GM18505 (cell line): ENCODE measurements at regions not wholly inside any gene's neighbourhood (a gene's known extent, or its start where the extent isn't known, plus 50 kb on each side); places are given as distances from the start of the nearest gene placed in this dataset.

ENCODE experiments used
- ATAC-seq: cut with Tn5 transposase; IDR thresholded peaks from one replicate; pipeline ENCODE4 v1.9.1; 2021; ENCODE audit not compliant: unreplicated experiment
- POLR2A ChIP-seq: IDR thresholded peaks from 4 replicates; pipeline ENCODE4 v1.6.1; 2011; ENCODE audit warnings: borderline replicate concordance; ENCODE audit not compliant: insufficient read depth, insufficient read length; ENCODE audit errors: extremely low read depth

DNA sequence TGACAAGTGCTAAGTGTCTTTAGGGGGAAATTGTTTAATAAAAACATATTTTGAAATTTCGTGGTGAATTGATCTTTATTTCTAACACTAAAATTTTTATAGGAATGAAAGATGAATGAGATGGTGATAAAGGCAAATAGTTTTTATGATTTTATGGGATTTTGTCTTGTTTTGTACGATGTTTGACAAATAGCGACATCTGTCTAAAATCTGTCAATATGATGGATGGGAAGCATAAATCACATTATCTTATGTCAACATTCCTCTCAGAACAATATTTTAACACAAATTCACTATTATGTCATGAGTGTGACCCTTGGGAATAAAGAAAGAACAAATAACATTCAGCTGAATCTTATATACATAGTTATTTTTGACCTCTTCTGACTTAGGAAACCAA lies 852.0 kb upstream of the CDH6 start:
- no peak for ATAC-seq
- TF ChIP-seq POLR2A = no peak

DNA sequence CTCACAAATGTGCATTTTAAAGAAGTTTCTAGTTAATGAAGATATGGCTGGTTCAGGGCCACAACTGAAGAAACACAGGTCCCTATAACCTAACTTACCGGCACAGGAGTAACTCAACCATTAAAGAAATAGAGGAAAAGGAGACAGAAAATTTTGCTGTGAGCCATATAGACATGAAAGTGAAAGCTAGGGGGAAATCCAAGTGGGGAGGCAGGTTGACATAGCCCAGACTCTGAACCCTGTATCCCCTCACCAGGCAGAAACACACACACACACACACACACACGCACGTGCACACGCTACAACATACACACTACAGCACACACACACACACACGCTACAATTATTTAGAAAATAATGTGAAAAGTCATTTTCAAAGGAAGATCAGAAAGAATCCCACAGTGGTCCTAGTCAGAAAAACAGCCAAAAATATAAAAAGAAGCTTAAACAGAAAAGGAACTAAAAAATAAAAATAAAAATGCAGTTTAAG lies 856.4 kb upstream of the CDH6 start:
- no peak for TF ChIP-seq POLR2A
- ATAC-seq = no peak

DNA sequence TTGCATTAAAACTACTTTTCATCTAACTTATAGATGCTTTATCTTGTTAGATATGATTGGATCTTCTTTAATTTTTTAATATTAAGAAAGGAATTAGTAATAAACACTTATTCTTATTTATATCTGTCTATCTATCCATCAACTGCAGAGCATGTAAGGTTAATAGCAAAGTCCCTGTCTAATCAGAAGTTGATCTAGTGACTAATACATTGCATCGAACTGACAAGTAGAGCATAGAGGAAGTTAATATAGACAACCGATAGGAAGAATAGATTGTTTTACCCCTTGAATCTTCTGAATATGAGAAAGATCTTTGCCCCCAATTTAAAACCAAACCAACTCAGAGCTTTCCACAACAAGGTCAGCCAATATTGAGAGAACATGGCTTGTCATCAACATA lies 862.0 kb upstream of the CDH6 start:
- no peak for TF ChIP-seq POLR2A
- ATAC-seq = no peak

DNA sequence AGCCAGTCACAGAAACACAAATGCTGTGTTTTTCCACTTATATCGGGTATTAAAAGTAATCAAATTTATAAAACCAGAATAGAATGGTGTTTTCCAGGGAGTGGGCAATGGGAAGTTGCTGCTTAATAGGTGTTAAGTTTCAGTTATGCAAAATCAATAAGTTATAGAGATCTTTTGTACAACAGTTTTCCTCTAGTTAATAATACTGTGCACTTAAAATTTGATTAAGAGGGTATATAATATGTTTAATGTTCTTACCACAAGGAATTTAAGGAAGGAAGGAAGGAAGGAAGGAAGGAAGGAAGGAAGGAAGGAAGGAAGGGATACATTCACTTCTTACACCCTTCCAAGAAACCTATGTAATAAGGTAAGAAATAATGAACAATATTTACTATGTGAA lies 867.7 kb upstream of the CDH6 start:
- no peak for ATAC-seq
- no peak for TF ChIP-seq POLR2A

DNA sequence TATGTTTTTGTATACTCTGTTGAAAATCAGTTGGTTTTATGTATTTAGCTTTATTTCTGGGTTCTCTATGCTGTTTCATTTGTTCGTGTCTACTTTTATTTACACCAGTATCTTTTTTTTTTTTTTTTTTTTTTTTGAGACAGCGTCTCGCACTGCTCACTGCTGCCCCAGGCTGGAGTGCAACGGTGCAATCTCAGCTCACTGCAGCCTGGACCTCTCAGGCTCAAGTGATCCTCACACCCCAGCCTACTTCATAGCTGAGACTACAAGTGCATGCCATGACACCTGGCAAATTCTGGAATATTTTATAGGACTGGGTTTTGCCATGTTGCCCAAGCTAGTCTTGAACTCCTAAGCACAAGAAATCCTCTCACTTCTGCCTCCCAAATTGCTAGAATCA lies 869.4 kb upstream of the CDH6 start:
- no peak for TF ChIP-seq POLR2A
- no peak for ATAC-seq

DNA sequence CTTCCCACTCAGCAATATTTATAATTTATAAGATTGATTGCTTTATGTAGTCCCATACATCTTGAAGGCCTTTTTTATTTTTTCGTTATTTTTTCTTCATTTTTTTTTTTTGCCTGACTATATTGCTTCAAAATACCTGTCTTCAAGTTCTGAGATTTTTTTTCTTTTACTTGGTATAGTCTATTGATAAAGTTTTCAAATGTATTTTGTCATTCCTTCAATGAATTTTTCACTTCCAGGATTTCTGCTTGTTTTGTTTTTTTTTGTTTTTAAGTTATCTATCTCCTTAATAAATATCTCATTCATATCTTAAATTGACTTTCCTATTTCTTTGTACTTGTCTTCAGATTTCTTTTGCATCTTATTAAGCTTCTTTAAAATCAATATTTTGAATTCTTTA lies 905.6 kb upstream of the CDH6 start:
- no peak for TF ChIP-seq POLR2A
- no peak for ATAC-seq

DNA sequence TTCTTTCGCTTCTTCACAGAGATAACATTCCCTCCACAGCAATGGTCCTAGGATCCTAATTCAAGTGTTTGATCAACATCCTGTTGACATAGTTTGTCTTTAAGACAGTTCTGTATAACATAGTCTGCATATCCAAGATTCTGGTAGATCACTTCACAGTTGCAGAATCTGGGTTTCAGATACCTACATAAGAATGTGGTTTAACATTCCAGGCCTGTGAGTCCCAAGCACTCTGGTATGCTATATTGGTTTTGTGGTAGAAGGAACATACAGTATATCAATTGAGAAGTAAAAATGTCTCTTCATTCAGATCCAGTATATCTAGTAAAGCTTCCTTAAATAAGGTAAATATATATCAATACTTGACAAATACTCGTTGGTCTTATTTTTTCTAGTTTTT lies 914.2 kb upstream of the CDH6 start:
- ATAC-seq = no peak
- TF ChIP-seq POLR2A = no peak

DNA sequence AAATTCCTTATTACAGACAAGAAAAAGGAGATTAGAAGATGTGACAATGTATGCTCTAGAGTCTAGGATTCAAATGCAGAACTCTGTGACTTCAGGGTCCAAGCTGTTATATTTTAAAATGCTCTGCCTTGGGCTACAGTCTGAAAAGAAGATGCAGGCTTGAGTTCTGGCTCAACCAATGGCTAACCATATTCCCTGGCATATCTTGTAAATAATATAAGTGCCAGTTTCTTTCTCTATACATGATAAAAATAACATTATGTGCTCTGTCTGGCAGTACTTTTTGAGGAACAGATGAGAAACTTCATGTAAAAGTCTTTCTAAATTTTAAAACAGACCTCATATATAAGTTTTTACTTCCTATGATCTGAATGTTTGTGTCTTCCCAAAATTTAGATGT lies 926.5 kb upstream of the CDH6 start:
- ATAC-seq = no peak

DNA sequence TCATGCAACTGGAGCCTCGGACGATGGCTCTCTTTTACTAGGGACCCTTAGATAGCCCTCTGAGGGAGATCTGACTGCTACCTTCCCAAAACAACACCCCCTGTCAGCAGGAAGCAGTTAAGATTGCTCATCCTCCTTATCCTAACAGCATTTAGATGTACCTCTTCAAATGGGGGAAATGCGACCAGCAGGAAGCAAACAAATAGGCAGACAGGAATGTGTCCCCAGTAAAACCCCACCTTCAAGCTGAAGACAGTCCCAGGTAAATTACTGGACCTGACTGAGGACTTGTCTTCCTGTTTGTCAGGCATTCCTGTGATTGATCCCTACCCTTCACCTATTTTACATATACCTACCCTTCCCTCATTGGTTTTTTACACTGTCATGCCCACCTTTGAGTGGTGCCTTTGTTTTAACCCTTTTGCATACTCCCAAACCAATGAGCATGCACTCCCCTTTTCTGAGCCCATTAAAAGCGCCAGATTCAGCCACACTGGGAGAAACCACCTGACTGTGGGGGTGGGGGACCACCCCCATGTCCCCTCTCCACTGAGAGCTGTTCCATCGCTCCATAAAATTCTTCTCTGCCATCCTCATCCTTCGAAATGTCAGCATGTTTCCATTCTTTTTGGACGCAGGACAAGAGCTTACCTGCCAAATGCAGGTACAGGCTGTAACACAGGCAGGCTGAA lies 954.0 kb upstream of the CDH6 start:
- no peak for TF ChIP-seq POLR2A
- no peak for ATAC-seq

More for the DNA sequence above, 926.5 kb upstream of the CDH6 start:
- no peak for TF ChIP-seq POLR2A

DNA sequence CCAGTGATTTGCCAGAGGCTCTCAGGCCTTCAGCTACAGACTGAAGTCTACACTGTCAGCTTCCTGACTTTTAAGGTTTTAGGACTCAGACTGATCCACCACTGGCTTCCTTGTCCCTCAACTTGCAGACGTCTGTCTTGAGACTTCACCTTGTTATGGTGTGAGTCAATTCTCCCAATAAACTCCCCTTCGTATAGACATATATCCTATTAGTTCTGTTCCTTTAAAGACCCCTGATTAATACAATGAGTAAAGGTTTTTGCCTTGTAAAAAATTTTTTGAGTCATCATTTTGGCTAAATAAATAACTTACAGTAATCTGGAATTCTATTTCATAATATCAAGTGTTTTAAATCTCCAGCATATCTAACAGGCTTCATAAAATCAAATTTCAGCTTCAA lies 956.3 kb upstream of the CDH6 start:
- no peak for TF ChIP-seq POLR2A
- no peak for ATAC-seq

DNA sequence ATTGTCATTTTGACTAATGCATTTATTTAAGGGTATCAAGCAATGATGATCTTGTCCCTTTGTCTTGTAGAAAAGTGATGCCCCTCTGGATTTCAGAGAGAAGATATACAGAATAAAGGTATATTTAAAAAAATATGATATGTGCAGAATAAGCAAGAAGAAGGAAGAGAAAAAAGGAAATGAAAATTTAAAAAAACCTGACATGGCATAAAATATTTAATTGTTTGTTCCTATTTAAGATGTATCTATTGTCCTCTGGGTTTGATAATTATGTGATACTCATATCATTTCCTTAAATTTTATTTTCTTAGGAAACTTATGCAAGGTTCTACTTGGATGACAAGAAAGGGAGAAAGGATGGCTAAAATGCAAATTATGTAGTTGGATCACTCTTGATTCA lies 983.7 kb upstream of the CDH6 start:
- no peak for TF ChIP-seq POLR2A
- no peak for ATAC-seq

DNA sequence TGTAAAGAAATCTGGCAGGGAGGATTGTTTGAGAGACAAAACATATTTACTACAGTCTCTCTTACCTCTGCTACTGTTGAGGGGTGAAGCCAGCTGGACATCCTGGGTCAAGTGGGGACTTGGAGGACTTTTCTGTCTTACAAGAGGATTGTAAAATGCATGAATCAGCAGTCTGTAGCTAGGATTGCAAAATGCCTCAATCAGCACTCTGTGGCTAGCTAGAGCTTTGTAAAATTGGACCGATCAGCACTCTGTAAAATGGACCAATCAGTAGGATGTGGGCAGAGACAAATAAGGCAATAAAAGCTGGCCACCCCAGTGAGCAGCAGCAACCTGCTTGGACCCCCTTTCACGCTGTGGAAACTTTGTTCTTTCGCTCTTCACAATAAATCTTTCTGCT lies 995.8 kb upstream of the CDH6 start:
- no peak for ATAC-seq
- no peak for TF ChIP-seq POLR2A

DNA sequence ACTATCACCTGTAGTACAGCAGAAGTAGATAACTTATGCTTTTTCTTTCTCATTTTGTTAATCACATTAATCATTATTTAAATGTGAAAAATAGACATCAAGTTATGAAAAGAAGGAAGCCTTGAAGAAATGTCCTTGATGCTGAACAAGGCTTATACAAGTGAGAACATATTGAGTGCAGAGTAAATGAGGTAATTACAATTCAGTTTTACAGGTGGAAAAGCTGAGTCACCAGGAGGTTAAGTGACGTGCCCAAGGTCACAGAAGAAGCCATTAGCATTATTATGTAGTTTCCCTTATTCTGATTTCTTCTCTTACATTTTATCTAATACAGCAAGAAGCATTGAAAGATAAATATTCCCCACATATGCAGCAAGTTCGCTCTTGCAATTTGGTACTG lies 998.5 kb upstream of the CDH6 start:
- no peak for ATAC-seq
- no peak for TF ChIP-seq POLR2A

DNA sequence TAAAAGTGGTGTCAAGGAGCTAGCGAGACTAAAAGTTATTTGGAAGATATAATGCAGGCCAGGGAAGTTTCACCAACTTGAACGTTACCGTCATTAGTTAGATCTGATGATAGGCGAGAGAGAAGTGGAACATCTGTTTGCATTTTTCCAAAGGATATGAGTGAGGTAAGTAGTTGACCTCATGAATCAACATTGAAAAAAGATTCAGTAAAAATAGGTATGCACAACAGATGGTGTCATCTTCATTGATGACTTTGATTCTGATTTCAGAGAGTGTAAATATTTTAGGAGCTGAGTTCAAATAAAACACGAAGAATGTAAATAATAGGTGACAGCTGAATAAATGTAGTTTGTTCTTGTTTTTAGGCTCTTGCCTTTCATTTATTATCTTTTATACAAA lies 998.9 kb upstream of the CDH6 start:
- ATAC-seq = no peak
- TF ChIP-seq POLR2A = no peak

DNA sequence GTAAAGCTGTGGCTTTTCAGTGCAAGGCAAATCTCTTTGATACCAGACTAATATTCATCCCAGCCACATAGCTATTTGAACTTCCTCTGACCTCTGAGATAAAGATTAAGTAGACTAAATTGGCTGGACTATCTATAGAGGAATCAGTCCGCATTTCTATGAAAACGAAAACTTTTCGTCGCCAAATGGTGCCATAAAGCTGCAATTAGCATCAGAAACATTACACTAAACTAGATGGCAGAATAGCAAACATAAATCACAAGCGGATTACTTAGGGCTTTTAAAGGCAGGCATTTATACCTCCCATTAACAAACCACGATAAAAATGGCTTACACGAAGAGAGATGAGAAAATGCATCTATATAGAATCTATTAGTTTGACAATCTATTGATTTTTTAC lies 1009.7 kb upstream of the CDH6 start:
- no peak for ATAC-seq
- no peak for TF ChIP-seq POLR2A
